ENCODE measurements at regions not wholly inside any gene's neighbourhood (a gene's known extent, or its start where the extent isn't known, plus 50 kb on each side); places are given as distances from the start of the nearest gene placed in this dataset.

DNA sequence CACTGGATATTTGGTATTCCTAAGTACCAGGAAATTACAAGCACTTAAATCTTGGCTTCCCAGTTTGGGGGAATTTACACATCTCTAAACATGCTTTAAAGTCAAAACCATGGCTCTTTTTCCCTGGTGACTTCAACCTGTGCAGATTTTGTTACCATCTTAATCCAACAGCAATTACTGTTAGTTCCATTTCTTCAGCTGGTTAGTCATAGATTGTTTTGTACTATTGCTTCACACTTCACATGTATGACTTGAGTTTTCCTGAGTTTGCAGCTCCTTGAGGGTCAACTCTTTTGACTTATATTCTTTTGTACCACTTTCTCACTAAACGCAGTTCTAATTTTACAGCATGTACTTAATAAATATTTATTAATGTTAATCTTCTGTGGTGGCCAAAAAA, 203.4 kb upstream of the RND3 start:
- TF ChIP-seq, protein P1, sequence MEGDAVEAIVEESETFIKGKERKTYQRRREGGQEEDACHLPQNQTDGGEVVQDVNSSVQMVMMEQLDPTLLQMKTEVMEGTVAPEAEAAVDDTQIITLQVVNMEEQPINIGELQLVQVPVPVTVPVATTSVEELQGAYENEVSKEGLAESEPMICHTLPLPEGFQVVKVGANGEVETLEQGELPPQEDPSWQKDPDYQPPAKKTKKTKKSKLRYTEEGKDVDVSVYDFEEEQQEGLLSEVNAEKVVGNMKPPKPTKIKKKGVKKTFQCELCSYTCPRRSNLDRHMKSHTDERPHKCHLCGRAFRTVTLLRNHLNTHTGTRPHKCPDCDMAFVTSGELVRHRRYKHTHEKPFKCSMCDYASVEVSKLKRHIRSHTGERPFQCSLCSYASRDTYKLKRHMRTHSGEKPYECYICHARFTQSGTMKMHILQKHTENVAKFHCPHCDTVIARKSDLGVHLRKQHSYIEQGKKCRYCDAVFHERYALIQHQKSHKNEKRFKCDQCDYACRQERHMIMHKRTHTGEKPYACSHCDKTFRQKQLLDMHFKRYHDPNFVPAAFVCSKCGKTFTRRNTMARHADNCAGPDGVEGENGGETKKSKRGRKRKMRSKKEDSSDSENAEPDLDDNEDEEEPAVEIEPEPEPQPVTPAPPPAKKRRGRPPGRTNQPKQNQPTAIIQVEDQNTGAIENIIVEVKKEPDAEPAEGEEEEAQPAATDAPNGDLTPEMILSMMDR (conservative IDR thresholded peaks at IDR 0.05): no peak
- Mint-ChIP-seq H3K27ac (ENCODE audit: unreplicated experiment) (no peak overlapping the region), H3K27me3 (ENCODE audit: low read depth) (no peaks in the 10 kb centered on the region), H3K4me1 (peaks cover 12% of the 10 kb centered on the region), H3K9me3 (no peaks in the 10 kb centered on the region), H3K36me3 (ENCODE audit: low read depth) (no peaks in the 10 kb centered on the region), H3K4me3 (no peak overlapping the region)
- no peak for DNase-seq (ENCODE audit: low read depth, low spot score)

DNA sequence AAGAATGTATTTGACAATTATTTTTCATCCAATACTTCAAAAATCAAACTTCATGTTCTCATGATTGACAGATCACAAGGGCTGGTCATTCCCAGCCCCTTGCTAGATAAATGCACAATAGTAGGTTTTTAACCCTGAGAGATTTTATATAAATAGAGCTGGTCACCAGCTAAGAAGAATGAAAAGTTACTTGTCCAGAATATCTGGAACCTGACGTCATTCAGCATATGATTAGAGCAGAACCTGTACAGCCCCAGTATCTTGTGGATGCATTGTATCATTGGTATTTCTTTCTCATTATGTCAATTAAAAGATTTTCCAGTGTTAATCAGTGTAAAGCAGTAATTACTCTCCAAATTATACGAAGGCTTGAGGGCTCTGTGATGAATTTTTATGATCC, 202.8 kb upstream of the RND3 start:
- Mint-ChIP-seq H3K27ac (ENCODE audit: unreplicated experiment) (no peak overlapping the region), H3K9me3 (no peaks in the 10 kb centered on the region), H3K27me3 (ENCODE audit: low read depth) (no peaks in the 10 kb centered on the region), H3K4me1 (peaks cover 12% of the 10 kb centered on the region), H3K36me3 (ENCODE audit: low read depth) (no peaks in the 10 kb centered on the region), H3K4me3 (no peak overlapping the region)
- TF ChIP-seq, protein P1 (conservative IDR thresholded peaks at IDR 0.05): no peak
- DNase-seq (ENCODE audit: low read depth, low spot score): no peak

DNA sequence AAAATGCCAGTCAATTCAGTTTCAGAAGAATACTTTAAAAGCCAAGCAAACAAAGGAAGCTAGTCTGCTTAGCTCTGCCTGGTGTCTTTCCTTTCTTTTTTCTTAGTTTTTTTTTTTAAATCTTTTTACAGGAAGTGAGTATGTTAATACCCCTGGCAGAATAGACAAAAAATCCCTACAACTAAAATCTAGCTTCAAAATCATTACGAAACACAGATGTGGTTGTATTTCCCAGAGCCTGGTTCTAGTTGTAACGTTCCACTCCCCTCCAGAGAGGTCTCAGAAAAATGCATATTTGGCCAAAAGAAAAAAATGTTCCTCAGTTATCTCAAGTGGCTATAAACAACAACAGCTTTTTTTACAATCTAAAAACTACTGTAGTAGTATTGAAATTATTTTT, 202.1 kb upstream of the RND3 start:
- Mint-ChIP-seq H3K4me3 (no peak overlapping the region), H3K36me3 (ENCODE audit: low read depth) (no peaks in the 10 kb centered on the region), H3K27me3 (ENCODE audit: low read depth) (no peaks in the 10 kb centered on the region), H3K9me3 (no peaks in the 10 kb centered on the region), H3K27ac (ENCODE audit: unreplicated experiment) (no peak overlapping the region), H3K4me1 (peaks cover 12% of the 10 kb centered on the region)
- DNase-seq (ENCODE audit: low read depth, low spot score): no peak
- TF ChIP-seq, protein P1 (conservative IDR thresholded peaks at IDR 0.05): no peak

DNA sequence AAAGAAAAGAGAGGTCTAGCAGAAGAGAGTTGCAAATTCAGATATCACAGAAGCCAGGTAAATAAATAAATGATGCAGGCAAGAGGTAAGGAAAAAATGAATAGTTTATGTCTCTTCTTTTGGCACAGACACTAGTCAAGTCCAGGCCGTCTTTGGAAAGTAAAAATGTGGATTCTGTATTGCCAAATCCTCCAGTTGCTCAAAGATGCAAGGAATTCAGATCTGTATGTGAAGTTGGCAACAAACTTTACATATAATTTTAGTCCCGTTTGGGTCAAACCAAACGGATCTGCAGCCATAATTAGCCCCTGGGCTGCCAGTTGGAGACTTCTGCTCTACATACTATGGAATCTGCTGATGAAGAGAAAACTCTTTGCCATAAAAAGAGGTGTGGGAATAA, 200.5 kb upstream of the RND3 start:
- no peaks in the 10 kb centered on the region for H3K9me3 Mint-ChIP-seq
- H3K4me3 Mint-ChIP-seq: no peak overlapping the region
- no peak overlapping the region for H3K27ac Mint-ChIP-seq (ENCODE audit: unreplicated experiment)
- peaks cover 12% of the 10 kb centered on the region for H3K4me1 Mint-ChIP-seq
- TF ChIP-seq, protein P1 (conservative IDR thresholded peaks at IDR 0.05): no peak
- no peaks in the 10 kb centered on the region for H3K36me3 Mint-ChIP-seq (ENCODE audit: low read depth)
- DNase-seq (ENCODE audit: low read depth, low spot score): no peak
- no peaks in the 10 kb centered on the region for H3K27me3 Mint-ChIP-seq (ENCODE audit: low read depth)

DNA sequence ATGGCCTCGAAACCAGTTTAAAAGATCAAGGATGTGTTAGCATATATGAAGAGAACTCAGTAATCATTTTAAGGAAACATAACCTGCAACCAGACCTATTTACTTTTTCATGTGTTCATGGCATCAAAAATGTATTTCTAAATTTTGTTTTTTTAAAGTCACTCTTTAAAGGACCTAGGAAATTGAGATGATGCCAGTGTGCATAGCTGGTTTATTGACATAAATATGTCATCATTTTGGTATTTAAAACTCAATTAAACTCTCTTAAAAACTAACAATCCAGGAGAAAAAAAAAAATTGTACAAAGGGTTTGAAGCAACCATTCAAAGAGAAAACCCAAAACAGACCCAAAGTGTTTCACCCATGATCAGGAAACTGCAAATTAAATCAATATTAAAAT, 198.9 kb upstream of the RND3 start:
- H3K27me3 Mint-ChIP-seq (ENCODE audit: low read depth): no peaks in the 10 kb centered on the region
- TF ChIP-seq, protein P1 (conservative IDR thresholded peaks at IDR 0.05): no peak
- H3K36me3 Mint-ChIP-seq (ENCODE audit: low read depth): no peaks in the 10 kb centered on the region
- peaks cover under 1% of the 10 kb centered on the region for H3K9me3 Mint-ChIP-seq
- no peak overlapping the region for H3K4me3 Mint-ChIP-seq
- peaks cover 12% of the 10 kb centered on the region for H3K4me1 Mint-ChIP-seq
- no peak overlapping the region for H3K27ac Mint-ChIP-seq (ENCODE audit: unreplicated experiment)
- DNase-seq (ENCODE audit: low read depth, low spot score): no peak

Data from neural crest cell (in vitro differentiated cells).